ENCODE measurements at regions not wholly inside any gene's neighbourhood (a gene's known extent, or its start where the extent isn't known, plus 50 kb on each side); places are given as distances from the start of the nearest gene placed in this dataset.

DNA sequence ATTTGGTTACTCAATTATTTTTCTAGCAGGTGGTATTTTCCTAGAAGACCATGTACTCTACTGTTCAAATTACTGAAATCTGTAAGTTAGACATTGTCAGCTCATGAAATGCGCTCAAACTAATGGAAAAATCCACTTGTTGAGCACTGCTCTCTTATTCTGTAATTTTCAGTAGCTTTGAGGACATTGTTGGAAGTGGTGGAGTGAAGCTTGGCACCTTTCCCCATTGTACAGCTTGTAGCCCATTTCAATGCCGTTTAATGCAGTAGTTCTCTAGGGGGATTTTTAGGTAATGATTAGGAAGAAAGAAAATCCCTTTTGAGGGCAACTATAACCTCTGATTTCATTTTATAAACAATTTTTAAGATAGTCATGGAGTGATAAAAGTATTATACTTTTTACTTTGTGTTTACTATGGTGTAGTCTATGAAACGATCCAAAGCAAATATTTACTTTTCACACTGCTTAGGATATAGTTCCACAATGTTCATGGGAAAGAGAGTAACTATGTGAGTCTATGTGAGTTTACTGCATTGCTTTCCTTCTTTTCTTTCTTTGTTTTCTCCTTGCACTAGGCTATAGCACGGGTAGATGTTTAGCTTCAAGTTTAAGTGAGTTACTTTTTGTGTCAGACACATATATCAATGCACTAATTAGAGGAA is 165.8 kb upstream of the ANKH start:
- TF ChIP-seq, protein P1, sequence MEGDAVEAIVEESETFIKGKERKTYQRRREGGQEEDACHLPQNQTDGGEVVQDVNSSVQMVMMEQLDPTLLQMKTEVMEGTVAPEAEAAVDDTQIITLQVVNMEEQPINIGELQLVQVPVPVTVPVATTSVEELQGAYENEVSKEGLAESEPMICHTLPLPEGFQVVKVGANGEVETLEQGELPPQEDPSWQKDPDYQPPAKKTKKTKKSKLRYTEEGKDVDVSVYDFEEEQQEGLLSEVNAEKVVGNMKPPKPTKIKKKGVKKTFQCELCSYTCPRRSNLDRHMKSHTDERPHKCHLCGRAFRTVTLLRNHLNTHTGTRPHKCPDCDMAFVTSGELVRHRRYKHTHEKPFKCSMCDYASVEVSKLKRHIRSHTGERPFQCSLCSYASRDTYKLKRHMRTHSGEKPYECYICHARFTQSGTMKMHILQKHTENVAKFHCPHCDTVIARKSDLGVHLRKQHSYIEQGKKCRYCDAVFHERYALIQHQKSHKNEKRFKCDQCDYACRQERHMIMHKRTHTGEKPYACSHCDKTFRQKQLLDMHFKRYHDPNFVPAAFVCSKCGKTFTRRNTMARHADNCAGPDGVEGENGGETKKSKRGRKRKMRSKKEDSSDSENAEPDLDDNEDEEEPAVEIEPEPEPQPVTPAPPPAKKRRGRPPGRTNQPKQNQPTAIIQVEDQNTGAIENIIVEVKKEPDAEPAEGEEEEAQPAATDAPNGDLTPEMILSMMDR (IDR thresholded peaks at IDR 0.05; ENCODE audit: poor library complexity) = no peak
- no peak for TF ChIP-seq EZH2 (IDR thresholded peaks at IDR 0.05; ENCODE audit: borderline replicate concordance)
